Fibroblast of the aortic adventitia (primary cell): ENCODE measurements at regions not wholly inside any gene's neighbourhood (a gene's known extent, or its start where the extent isn't known, plus 50 kb on each side); places are given as distances from the start of the nearest gene placed in this dataset.
"Not testable (repeated sequence)": the region's sequence is repeated elsewhere in the genome, so short reads cannot be mapped to it uniquely, and the experiment has no call there.

ENCODE experiments used
- DNase-seq: peaks from one replicate; pipeline ENCODE4 v3.0.0-alpha.2; 2010; ENCODE audit warnings: low read depth
- H3K4me3 ChIP-seq: 2 replicates; pipeline ENCODE4 v1.5.1; 2011; ENCODE audit warnings: low read depth, mild to moderate bottlenecking, control low read depth, low read length, moderate library complexity
- CTCF ChIP-seq: IDR thresholded peaks from 2 replicates; pipeline ENCODE4 v1.5.1; 2011; ENCODE audit warnings: mild to moderate bottlenecking, low read length, control low read depth, inconsistent platforms; ENCODE audit not compliant: insufficient read depth

GRCh38 chr12:84455598-84455997, 457.0 kb downstream of the SLC6A15 start:
- TF ChIP-seq CTCF, result no peak
- peak; percentile 3 for DNase-seq
- no peak overlapping the region for H3K4me3 ChIP-seq

GRCh38 chr12:84446478-84446877, 466.1 kb downstream of the SLC6A15 start:
- H3K4me3 ChIP-seq, DNase-seq: not testable (repeated sequence)

GRCh38 chr12:84436134-84436533, 476.5 kb downstream of the SLC6A15 start:
- DNase-seq, result no peak
- H3K4me3 ChIP-seq, result no peak overlapping the region
- no peak for TF ChIP-seq CTCF

DNA sequence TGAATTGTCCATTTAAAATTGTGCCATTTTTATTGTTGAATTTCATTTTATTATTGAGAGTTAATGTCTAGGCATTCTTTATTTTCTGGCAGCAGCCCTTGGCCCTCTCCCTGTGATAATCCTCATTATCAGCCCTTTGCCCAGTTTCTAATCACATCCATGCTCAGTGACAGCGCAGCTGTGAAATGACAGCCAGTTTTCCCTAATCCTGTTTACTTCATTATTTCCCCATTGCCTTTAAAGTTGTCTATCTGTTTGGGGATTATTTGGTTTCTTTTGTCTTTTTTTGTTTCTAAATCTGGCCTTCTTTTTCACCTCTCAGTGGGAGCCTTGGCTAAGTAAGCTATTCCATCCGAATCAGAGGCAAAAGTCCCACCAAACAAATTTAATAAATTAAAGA, 476.9 kb downstream of the SLC6A15 start:
- no peak for TF ChIP-seq CTCF
- no peak overlapping the region for H3K4me3 ChIP-seq
- no peak for DNase-seq

GRCh38 chr12:84422340-84422739, 490.3 kb downstream of the SLC6A15 start:
- DNase-seq, result no peak
- no peak overlapping the region for H3K4me3 ChIP-seq
- TF ChIP-seq CTCF, result no peak

- no peak overlapping the region for H3K4me3 ChIP-seq
- no peak for DNase-seq
- TF ChIP-seq CTCF, result no peak
These were observed 491.5 kb downstream of the SLC6A15 start for GRCh38 chr12:84421103-84421502.

DNA sequence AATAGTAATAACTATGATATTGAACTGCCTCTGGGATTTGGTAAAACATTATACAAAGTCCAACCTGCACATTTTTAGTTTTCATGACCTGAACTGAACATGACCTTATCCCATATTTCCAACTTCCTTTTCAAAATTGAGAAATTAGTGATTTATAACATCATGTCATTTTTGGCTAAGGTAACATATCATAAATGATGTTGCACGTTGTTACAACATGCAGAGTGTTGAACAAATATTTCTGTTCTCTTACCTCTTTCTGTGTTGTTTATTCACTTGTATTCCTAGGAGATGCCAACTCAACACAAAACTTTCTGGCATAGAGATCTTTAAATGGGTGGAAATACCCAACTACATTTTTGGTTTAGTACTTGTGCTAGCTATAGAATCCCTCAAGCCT, 496.0 kb downstream of the SLC6A15 start:
- H3K4me3 ChIP-seq, result no peak overlapping the region
- DNase-seq, result no peak
- TF ChIP-seq CTCF, result no peak
